GM12878 (cell line): ENCODE measurements at regions not wholly inside any gene's neighbourhood (a gene's known extent, or its start where the extent isn't known, plus 50 kb on each side); places are given as distances from the start of the nearest gene placed in this dataset.

ENCODE experiments used
- ATAC-seq: fragments of 200-7000 bp; cut with Tn5 transposase; 3 replicates; pipeline ENCODE4 v1.9.1; 2020; ENCODE audit warnings: mild to moderate bottlenecking, moderate library complexity
- BruUV-seq: library from RNA; stranded (reverse); fragments of 400-500 nt; replicated peaks from 2 replicates; lab custom pipeline; 2021; lab: Mats Ljungman, UMichigan
- CTCF ChIA-PET: fragments of 300-600 bp; sonication (Branson Sonifier 250); formaldehyde crosslinking; extraction: SDS; loops from one replicate; lab custom pipeline; 2021; ENCODE audit warnings: inconsistent platforms; lab: Yijun Ruan, JAX
- POLR2A ChIA-PET: fragments of 350-600 bp; formaldehyde crosslinking; extraction: SDS; loops from one replicate; lab custom pipeline; 2021; ENCODE audit warnings: inconsistent platforms; lab: Charles Lee
- RAD21 ChIA-PET: fragments of 300-600 bp; sonication (Branson Sonifier 250); formaldehyde crosslinking; loops from one replicate; lab custom pipeline; 2023; ENCODE audit warnings: antibody characterized with exemption; ENCODE audit not compliant: unreplicated experiment; lab: Charles Lee
- SMC1A ChIA-PET: fragments of 300-600 bp; sonication (Branson Sonifier 250); formaldehyde crosslinking; loops from one replicate; lab custom pipeline; 2023; ENCODE audit not compliant: unreplicated experiment, uncharacterized antibody; lab: Charles Lee
- DNase-seq: peaks from one replicate; pipeline ENCODE4 v3.0.0-alpha.2; 2011; ENCODE audit warnings: low read depth, low spot score
- FAIRE-seq: peaks from 3 replicates; lab custom pipeline; 2011; peaks lifted over from hg19 to GRCh38; lab: Jason Lieb, UNC
- H2AFZ ChIP-seq: 2 replicates; pipeline ENCODE4 v1.6.0; 2011; ENCODE audit warnings: low read depth, low read length, control low read depth; ENCODE audit not compliant: control insufficient read depth
- H3K27ac ChIP-seq: 2 replicates; pipeline ENCODE4 v1.5.1; 2011; ENCODE audit warnings: control low read depth; ENCODE audit not compliant: control insufficient read depth, insufficient read depth
- H3K27me3 ChIP-seq, 2 experiments: replicated peaks in 1 of 2; 2 replicates each; pipeline versions ENCODE4 v1.6.0 to v1.6.1; 2011; ENCODE audit warnings: low read length in 1 of 2; ENCODE audit not compliant: control insufficient read depth in 2 of 2, insufficient read depth in 2 of 2
- H3K36me3 ChIP-seq, 2 experiments: 2 replicates each; pipeline ENCODE4 v1.5.1; 2011; ENCODE audit warnings: low read length in 1 of 2; ENCODE audit not compliant: control insufficient read depth in 2 of 2, insufficient read depth in 2 of 2
- H3K4me1 ChIP-seq: 2 replicates; pipeline ENCODE4 v1.6.1; 2011; ENCODE audit warnings: mild to moderate bottlenecking, low read length, moderate library complexity, mixed read lengths; ENCODE audit not compliant: control insufficient read depth, insufficient read depth
- H3K4me2 ChIP-seq: 2 replicates; pipeline ENCODE4 v1.6.0; 2011; ENCODE audit warnings: control low read depth; ENCODE audit not compliant: control insufficient read depth, insufficient read depth
- H3K4me3 ChIP-seq: fragments of 200-600 bp; sonication (generic); 2 replicates; pipeline ENCODE4 v1.5.1; 2016
- H3K79me2 ChIP-seq: 2 replicates; pipeline ENCODE4 v1.6.0; 2011; ENCODE audit warnings: low read length; ENCODE audit not compliant: control insufficient read depth, insufficient read depth
- H3K9ac ChIP-seq: 2 replicates; pipeline ENCODE4 v1.8.0; 2011; ENCODE audit warnings: low read length, control low read depth, mixed read lengths; ENCODE audit not compliant: control insufficient read depth, insufficient read depth
- H3K9me3 ChIP-seq: replicated peaks from 3 replicates; pipeline ENCODE4 v1.5.1; 2011; ENCODE audit warnings: mild to moderate bottlenecking, low read length; ENCODE audit not compliant: control insufficient read depth, insufficient read depth
- H4K20me1 ChIP-seq: 2 replicates; pipeline ENCODE4 v1.6.0; 2011; ENCODE audit not compliant: control insufficient read depth, insufficient read depth
- DPF2 ChIP-seq: fragments of 450-650 bp; IDR thresholded peaks from 2 replicates; pipeline ENCODE4 v1.6.1; 2017; ENCODE audit warnings: mild to moderate bottlenecking
- EP300 ChIP-seq, 2 experiments: fragments of 150-350 bp in 1 of 2; IDR thresholded peaks; 2 replicates each; pipeline ENCODE4 v1.6.1; 2011 to 2012; ENCODE audit warnings: low read depth in 2 of 2, low read length in 2 of 2, borderline replicate concordance in 1 of 2, improper control_type of control experiment in 1 of 2, inconsistent platforms in 1 of 2; ENCODE audit not compliant: control insufficient read depth in 1 of 2
- MTA3 ChIP-seq: IDR thresholded peaks from 2 replicates; pipeline ENCODE4 v1.6.1; 2012; ENCODE audit warnings: low read length, inconsistent platforms, borderline replicate concordance
- MXI1 ChIP-seq: fragments of 150-350 bp; IDR thresholded peaks from 2 replicates; pipeline ENCODE4 v1.6.1; 2011; ENCODE audit warnings: low read depth, mild to moderate bottlenecking, inconsistent platforms, low read length, improper control_type of control experiment
- NR2C2 ChIP-seq: IDR thresholded peaks from 2 replicates; pipeline ENCODE4 v1.6.1; 2011; ENCODE audit warnings: borderline replicate concordance, low read depth; ENCODE audit not compliant: control insufficient read depth, insufficient read length
- RELB ChIP-seq: fragments of 450-650 bp; IDR thresholded peaks from 2 replicates; pipeline ENCODE4 v1.6.1; 2017; ENCODE audit warnings: low read depth, mild to moderate bottlenecking, moderate library complexity
- TAF1 ChIP-seq: IDR thresholded peaks from 2 replicates; pipeline ENCODE4 v1.6.1; 2011; ENCODE audit warnings: mild to moderate bottlenecking, low read depth, low read length, borderline replicate concordance
- ZNF687 ChIP-seq: fragments of 450-650 bp; IDR thresholded peaks from 2 replicates; pipeline ENCODE4 v1.6.1; 2017; ENCODE audit warnings: mild to moderate bottlenecking, moderate library complexity
- ZSCAN29 ChIP-seq: fragments of 450-650 bp; IDR thresholded peaks from 2 replicates; pipeline ENCODE4 v1.6.1; 2017; ENCODE audit warnings: mild to moderate bottlenecking, moderate library complexity
- WGBS: methylation state at CpG from one replicate; pipeline ENCODE4 v1.1.6; 2016; ENCODE audit warnings: low lambda C conversion rate; ENCODE audit not compliant: insufficient replicate concordance, insufficient coverage; ENCODE audit errors: missing lambda C conversion rate; 5-methylcytosine and 5-hydroxymethylcytosine counted together
- in situ Hi-C: fragments of 300-500 bp; cut with MboI; formaldehyde crosslinking; loops from 9 replicates; pipeline ENCODE4 v1.14.3; 2018; ENCODE audit warnings: mixed read lengths
- intact Hi-C: fragments of 100-400 bp; cut with micrococcal nuclease; formaldehyde crosslinking; loops from one replicate; pipeline ENCODE4 v1.14.2; 2022; ENCODE audit not compliant: unreplicated experiment
- TF ChIP-seq, protein P1 (sequence below): IDR thresholded peaks from 2 replicates; pipeline ENCODE4 v1.6.1; 2012; ENCODE audit warnings: low read depth, low read length, improper control_type of control experiment

DNA sequence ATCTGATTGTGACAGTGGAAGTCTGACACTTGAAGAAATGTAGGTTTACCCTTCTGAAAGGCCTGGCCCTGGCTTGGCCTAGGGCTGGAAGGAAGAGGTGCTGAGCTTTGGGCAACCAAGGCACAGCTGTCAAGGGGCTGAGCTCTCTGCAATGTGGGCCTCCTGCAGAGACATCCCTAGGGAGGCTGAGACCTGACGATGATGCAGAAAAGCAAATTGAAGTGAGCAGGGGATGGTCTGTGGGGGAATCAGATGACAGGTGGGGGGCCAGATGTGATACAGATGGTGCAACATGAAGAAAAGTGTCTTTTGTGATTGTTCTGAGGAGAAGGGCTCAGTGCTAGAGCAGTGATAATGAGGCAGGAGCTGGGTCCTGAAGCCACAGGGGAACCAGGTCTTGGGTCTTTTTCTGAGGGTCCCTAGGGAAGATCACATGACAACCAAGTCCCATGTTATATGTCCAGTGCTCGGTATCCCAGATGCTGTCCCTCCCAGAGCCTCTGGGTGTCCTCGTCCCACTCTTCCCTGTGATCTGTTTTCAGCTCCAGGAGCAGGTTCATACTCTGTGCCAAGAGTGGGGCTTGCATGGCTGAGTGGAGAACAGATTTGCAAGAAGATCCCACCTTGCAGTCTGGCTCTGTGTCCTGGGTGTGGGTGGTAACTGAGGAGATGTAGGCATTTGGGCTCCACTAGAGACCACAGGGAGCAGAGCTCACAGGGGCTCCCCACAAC, 79.9 kb upstream of the VPREB1 start:
- in situ Hi-C loops (no loop called here), intact Hi-C loops (no loop called here)
- H2AFZ ChIP-seq = no peak overlapping the region
- no TSS peak for BruUV-seq
- H3K9ac ChIP-seq = no peak overlapping the region
- no peaks in the 10 kb centered on the region for H3K9me3 ChIP-seq
- ATAC-seq (no peak), DNase-seq (no peak), FAIRE-seq (no peak)
- H3K27ac ChIP-seq = no peak overlapping the region
- 22% methylated on average over 3 of the region's 3 CpGs for WGBS
- ChIA-PET CTCF (interaction anchor here (0.7 to 8.4 kb wide), 6 partner anchors 7 to 771 kb away, joined by 3 to 61 read pairs (median 16); no protein-coding TSS in a partner anchor), POLR2A (interaction anchor here (1.3 kb wide), 1 partner anchor 122 kb away, joined by 4 read pairs; no protein-coding TSS in a partner anchor), SMC1A (interaction anchor here (0.8 to 1.6 kb wide), 4 partner anchors 12 to 104 kb away, joined by 3 to 4 read pairs (median 4); no protein-coding TSS in a partner anchor), RAD21 (interaction anchor here (0.7 to 4.8 kb wide), 6 partner anchors 7 to 781 kb away, joined by 3 to 34 read pairs (median 4); no protein-coding TSS in a partner anchor)
- H3K36me3 ChIP-seq = no peaks in the 10 kb centered on the region
- H3K27me3 ChIP-seq = no peaks in the 10 kb centered on the region
- H3K79me2 ChIP-seq = no peaks in the 10 kb centered on the region
- H3K4me1 ChIP-seq = peaks cover 27% of the 10 kb centered on the region
- no peak overlapping the region for H3K4me2 ChIP-seq
- no peaks in the 10 kb centered on the region for H4K20me1 ChIP-seq
- no peak overlapping the region for H3K4me3 ChIP-seq
- TF ChIP-seq ZNF687 = no peak
- no peak for TF ChIP-seq NR2C2
- no peak for TF ChIP-seq RELB
- TF ChIP-seq TAF1 = no peak
- no peak for TF ChIP-seq MTA3
- TF ChIP-seq DPF2 = no peak
- no peak for TF ChIP-seq ZSCAN29
- no peak for TF ChIP-seq MXI1
- no peak for TF ChIP-seq EP300 (IDR thresholded peaks at IDR 0.05; ENCODE audit: borderline replicate concordance in 1 of 2, control insufficient read depth in 1 of 2, low read depth in 2 of 2, low read length in 2 of 2)
- TF ChIP-seq, protein P1, sequence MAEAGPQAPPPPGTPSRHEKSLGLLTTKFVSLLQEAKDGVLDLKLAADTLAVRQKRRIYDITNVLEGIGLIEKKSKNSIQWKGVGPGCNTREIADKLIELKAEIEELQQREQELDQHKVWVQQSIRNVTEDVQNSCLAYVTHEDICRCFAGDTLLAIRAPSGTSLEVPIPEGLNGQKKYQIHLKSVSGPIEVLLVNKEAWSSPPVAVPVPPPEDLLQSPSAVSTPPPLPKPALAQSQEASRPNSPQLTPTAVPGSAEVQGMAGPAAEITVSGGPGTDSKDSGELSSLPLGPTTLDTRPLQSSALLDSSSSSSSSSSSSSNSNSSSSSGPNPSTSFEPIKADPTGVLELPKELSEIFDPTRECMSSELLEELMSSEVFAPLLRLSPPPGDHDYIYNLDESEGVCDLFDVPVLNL = no peak
